G401 (cell line): ENCODE measurements at regions not wholly inside any gene's neighbourhood (a gene's known extent, or its start where the extent isn't known, plus 50 kb on each side); places are given as distances from the start of the nearest gene placed in this dataset.

Experiments used
- DNase-seq: peaks from one replicate; pipeline ENCODE4 v3.0.0-alpha.2; 2015; ENCODE audit warnings: low spot score
- in situ Hi-C: cut with HindIII; loops from 2 replicates; pipeline ENCODE4 v1.10.0; 2016; ENCODE audit warnings: low sequenced_read_pairs, mixed read lengths

DNA sequence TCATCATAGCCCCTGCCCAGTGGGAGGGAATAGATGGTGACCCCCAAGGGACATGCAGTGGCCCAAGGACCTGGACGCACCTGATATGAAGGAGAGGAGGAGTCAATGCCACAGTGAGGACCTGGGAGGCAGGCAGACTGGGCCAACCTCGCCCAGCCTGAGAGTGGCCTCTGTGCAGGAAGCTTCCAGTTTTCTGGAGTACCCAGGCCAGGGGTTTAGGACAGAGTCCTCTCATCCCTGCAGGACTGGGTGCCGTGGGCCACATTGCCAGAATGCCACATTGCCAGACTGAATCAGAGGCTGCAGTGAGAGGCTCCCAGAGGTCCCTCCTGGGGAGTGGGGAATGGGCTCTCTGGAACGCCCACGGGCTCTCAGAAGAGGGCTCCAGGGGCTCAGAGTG, 82.9 kb upstream of the VSTM2B start:
- in situ Hi-C loops: no loop called here
- DNase-seq: no peak

DNA sequence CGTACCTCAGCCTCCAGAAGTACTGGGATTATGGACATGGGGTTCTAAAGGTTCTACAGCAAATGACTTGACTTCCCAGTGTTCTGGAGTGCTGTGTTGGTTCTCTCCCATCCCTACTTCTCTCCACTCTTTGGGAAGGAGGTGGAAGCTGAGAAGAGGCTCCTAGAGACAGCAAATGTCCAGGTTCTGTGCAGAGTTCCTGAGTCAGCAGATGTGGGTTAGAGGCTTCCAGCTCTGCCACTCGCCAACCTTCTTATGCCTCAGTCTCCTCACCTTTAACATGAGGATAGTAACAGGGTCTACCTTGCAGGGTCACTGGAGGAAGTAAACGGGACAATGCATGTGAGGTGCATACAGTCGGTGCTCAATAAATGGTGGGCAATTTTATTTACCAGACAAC, 80.5 kb upstream of the VSTM2B start:
- DNase-seq: no peak
- in situ Hi-C loops: no loop called here

DNA sequence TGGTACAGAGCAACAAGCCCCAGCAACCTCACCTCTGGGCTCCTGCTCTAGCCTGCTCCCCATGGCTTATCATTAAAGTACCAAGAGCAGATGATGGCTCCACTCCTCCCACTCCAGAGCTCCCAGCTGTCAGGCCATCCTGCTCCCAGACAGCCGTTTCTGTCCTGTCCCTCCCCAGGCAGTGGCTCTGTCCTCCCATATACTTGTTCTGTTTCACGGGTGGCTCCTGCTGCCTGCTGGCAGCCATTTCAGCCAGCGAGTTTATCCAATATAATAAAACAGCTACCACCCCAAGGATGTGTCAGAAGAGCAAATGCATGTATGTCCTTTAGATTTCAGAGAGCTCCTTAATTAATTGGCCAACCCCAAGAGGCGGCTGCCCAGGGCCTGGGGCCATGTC, 79.4 kb upstream of the VSTM2B start:
- in situ Hi-C loops: no loop called here
- DNase-seq: no peak

DNA sequence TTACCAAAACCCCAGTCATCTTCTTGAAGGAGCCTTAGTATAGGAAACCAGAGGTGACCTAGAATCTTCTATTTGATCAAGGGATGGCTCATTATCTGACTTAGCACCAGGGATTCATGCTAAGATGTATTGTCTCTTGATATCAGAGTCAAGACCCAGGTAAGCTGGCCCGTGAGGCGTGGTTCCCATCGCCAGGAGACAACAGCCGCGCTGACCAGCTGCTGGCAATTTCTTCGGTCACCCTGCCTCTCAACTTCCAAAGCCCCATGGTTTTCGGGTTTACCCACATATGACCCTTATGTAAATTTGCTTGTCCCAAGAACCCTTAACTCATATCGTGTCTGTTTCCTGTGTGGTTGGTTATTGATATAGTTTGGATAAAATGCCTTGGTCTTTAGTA, 77.7 kb upstream of the VSTM2B start:
- in situ Hi-C loops: no loop called here
- no peak for DNase-seq

DNA sequence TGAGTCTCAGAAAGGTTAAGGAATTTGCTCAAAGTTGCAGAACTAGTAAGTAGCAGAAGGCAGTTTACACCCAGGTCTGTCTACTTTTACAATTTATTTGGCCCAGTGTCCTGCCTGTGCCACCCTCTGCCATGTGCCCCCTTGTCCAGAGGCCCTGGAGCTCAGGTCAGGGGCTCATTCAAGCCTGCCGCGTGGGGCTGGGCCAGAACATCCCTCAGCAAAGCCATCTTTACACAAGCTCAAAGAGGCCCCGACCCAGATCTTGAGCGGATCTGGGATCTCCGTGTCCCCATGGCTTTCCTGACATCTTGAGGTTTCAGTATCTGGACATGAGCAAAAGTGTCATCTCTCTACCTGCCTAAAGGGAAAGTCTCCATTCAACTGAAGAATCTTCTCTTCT, 76.4 kb upstream of the VSTM2B start:
- in situ Hi-C loops: no loop called here
- DNase-seq: no peak

DNA sequence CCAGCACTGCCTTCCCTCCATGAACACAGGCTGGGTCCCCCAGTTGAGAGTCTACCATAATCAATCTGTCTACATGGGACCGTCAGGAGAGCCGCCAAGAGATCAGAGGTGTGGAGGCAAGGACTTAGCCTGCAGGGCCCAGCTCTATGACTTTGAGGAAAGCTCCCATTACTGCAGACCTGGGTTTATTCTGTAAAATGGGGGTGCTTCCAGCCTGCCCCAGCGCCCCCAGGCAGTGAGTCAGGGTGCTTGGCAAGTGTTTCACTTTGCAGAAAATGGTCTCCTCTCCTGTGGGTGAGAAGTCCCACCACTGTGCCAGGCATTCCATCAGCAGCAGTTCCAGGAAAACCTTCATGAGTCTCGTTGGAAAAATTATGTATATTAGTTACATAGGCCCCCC, 75.5 kb upstream of the VSTM2B start:
- in situ Hi-C loops: no loop called here

DNA sequence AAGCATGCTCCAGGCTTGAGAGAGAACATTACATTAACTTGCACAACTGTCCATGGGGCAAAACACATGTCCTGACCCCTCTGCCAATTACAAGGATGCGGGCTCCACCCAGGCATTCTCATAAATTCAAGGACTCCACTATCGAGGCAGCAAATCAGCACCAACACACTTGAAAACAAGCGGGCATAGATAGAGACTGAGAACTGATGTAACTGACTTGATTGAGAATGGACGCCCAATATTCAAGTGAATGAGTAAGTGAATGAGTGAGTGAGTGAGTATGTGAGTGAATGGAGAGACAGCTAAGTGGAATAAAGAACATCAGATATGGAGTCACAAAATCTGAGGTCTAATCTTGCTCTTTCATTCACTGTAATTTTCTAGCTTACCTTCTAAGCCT, 75.0 kb upstream of the VSTM2B start:
- in situ Hi-C loops: no loop called here

More for the DNA sequence above, 75.5 kb upstream of the VSTM2B start:
- DNase-seq: no peak

DNA sequence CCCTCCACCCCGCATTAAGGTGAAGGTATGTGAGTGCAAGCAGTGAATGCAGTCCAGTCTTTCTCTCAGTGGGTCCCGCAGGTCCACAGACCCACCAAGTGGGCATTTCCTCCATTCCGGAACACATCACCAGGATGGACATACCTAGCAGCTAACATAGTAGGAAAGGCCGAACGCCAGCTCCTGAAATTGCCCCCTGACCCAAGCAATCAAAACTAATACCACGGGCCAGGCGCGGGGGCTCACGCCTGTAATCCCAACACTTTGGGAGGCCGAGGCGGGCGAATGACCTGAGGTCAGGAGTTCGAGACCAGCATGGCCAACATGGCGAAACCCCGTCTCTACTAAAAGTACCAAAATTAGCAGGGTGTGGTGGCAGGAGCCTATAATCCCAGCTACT, 71.7 kb upstream of the VSTM2B start:
- DNase-seq: no peak
- in situ Hi-C loops: no loop called here

More for the DNA sequence above, 75.0 kb upstream of the VSTM2B start:
- no peak for DNase-seq

DNA sequence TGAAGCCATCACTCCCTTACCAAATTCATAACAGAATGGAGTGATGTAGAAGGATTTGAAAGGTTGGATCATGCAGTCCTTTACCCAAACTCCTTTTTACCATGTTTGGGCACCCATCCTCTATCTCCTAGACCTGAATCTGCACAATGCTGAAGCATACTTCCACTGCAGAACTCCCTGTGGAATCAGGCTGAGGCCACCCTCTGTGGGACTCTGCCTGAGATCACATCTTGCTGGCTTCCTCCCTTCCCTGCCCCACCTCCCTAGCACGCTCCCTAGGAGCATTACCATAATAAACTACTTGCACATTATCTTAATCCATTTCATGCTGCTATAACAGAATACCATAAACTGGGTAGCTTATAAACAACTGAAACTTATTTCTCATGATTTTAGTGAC, 68.4 kb upstream of the VSTM2B start:
- in situ Hi-C loops: no loop called here
- DNase-seq: no peak

DNA sequence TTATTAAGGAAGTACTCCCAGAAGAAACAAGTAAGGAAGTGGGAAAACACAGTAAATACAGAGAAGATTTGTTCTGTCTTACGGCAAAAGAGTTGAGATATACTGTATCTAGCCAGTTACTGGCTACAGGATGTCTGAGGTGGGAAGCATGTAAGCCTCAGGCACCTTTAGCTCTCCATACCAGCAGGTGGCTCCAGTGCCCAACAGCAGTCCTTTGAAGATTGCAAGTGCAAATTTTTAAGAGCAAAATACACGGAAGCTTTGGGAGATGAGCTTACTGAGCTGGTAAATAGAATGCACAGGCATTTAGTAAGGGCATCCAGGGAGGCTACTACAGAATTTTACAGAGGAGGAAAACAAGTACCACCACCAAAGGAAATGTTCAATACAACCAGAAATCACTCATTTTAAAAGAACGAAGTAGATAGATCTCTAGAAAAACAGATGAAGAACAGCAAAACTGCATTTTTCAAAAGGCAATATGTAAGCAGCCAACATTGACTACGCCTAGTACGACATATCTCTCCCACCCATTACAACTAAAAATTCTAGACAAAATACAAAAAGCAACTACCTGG, 57.9 kb upstream of the VSTM2B start:
- DNase-seq: no peak
- in situ Hi-C loops: no loop called here

DNA sequence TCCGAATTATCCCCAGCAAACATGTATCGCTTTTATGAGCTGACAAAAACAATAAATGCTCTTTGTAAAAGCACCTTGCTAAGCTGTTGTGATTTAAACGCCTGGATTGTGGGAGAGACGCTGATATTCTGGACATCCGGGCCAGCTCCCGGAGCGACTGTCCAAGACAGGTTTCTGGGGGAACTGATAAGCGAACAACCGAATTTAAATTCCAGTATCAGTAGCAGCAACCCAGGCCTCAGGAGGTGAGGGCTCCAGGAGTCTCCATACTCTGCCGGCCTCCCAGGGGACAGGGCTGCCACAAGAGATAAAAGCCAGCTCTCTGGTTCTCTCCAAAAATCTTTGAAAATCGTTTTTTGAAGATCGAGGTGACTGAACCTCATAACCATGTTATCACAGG, 50.3 kb upstream of the VSTM2B start:
- DNase-seq: no peak
- in situ Hi-C loops: no loop called here
